KG1 (cell line): ENCODE measurements at regions not wholly inside any gene's neighbourhood (a gene's known extent, or its start where the extent isn't known, plus 50 kb on each side); places are given as distances from the start of the nearest gene placed in this dataset.

ENCODE experiments used
- DNase-seq: peaks from one replicate; lab custom pipeline; 2025; lab: John Stamatoyannopoulos, UW

DNA sequence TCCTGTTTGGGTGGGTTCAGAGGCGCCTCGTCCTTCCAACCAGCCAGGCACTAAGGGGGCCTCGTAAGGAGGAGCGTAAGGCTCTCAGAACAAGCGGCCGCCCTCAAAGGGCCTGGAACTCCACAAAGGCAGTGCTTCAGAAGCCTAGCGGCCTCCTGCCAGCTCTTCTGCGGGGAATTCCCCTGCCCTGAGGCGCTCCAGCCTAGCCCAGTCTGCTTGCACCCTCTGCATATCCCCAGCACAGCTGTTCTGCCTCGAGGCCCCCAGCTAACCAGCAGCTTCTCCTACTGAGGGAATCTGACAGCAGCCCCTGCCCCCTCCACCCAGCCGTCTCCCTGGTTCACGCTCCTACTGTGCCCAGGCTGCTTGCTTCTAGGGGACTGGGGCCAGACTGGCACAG lies 265.9 kb downstream of the TFCP2L1 start:
- DNase-seq, result no peak

- DNase-seq, result no peak
These were observed 265.2 kb downstream of the TFCP2L1 start for GRCh38 chr2:121019756-121020155.

- no peak for DNase-seq
These were observed 263.3 kb downstream of the TFCP2L1 start for GRCh38 chr2:121021685-121022084.

DNA sequence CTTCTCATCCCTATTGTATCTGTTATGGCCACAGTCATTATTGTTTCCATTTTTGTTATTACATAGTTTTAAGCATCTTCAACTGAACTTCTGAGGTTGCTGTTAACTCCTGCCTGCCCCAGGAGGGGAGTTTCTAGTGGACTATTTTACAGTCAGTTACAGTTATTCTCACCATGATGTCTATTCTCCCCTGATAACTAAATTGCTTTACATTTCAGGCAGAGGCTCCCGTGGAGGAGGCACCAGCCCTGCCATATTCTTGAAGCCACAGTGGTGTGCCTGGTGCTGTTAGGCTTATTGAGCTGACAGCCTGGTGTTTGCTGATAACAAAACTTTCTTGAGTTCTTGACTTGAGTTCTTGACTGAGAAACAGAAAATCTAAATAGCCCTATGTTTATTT lies 256.4 kb downstream of the TFCP2L1 start:
- no peak for DNase-seq

DNA sequence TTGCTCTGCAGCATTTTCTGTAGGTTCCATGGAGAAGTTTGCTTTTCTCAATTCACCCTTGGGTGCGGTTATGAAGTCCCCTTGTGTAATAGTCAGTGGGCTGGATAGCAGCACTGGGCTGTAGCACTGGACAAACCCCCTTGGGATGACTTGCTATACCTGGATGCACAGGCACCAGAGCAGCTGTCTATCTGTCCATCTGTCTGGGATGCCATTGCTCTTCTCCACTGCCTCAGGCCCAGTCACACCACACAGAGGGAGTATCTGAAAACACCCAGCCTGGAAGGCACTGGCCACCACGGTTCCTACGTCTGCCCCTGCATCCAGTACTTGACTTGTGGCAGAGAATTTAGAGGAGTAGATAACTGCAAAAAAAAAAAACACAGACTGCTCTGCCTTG lies 254.5 kb downstream of the TFCP2L1 start:
- DNase-seq, result no peak

GRCh38 chr2:121031568-121032340 lies 253.2 kb downstream of the TFCP2L1 start:
- no peak for DNase-seq

DNA sequence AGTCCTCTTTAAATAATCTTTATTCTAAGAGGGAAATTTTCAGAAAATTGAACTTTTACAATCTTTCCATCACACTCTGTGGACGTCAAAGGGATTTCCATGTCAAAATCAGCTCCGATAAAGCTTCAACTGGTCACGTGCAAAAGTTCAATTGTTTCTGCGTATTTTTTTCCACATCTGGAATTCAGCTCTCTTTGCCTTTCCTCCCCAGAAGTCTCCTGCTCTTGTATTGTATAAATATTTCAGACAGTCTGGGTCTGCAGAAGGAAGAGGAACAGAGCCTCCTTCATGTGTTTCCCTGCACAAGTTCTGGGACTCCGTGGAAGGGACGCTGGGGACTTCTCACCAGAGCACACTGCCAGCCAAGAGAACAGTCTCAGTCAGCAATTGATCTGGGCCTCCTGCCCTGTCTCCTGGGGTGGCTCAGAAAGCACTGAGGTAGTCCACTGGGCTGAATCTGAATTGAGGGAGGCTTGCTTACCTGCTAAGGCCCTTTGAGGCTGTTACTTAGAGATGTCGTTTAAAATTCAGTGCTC lies 251.5 kb downstream of the TFCP2L1 start:
- no peak for DNase-seq

- no peak for DNase-seq
These were observed 250.5 kb downstream of the TFCP2L1 start for GRCh38 chr2:121034551-121034950.

- DNase-seq, result no peak
These were observed 248.7 kb downstream of the TFCP2L1 start for GRCh38 chr2:121036226-121036692.

GRCh38 chr2:121037480-121037879 lies 247.5 kb downstream of the TFCP2L1 start:
- no peak for DNase-seq

GRCh38 chr2:121038031-121038430 lies 247.0 kb downstream of the TFCP2L1 start:
- DNase-seq, result no peak

DNA sequence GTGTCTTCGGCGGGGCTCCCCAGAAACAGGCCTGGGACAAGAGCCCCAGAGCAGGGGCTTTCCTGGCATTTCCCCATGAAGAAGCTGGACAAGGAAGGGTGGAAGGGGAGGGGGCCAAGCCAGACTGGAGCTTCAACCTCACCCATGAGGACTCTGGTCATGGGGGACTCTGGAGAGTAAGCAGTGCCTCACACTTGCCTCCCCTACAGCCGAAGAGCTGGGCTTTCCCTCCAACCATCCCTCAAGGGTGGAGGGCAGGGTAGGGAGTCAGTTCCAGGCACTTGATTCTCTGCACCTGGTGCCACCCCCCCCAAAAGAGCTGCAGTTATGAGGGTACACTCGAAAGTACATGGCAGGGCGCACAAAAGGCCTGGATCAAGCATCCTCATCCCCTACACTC lies 246.6 kb downstream of the TFCP2L1 start:
- no peak for DNase-seq

- no peak for DNase-seq
These were observed 245.9 kb downstream of the TFCP2L1 start for GRCh38 chr2:121038891-121039616.

DNA sequence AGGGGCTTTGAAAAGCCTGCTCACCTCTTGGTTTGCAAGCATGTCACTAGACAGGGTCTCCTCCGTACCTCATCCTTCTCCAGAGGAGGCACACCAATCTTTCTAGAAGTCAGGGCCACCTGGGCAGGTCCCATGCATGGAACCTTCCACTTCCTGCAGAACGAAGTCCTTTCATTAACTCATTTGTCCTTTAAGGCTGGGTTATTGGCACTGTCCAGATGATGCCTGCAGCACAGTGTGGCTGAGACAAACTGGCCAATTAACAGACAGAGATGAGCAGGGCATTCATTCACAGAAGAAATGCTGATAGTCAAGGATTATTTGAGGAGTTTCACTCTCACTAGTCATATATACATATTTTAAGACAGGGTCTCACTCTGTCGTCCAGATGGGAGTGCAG lies 245.3 kb downstream of the TFCP2L1 start:
- no peak for DNase-seq

GRCh38 chr2:121041516-121041915 lies 243.5 kb downstream of the TFCP2L1 start:
- DNase-seq, result no peak

DNA sequence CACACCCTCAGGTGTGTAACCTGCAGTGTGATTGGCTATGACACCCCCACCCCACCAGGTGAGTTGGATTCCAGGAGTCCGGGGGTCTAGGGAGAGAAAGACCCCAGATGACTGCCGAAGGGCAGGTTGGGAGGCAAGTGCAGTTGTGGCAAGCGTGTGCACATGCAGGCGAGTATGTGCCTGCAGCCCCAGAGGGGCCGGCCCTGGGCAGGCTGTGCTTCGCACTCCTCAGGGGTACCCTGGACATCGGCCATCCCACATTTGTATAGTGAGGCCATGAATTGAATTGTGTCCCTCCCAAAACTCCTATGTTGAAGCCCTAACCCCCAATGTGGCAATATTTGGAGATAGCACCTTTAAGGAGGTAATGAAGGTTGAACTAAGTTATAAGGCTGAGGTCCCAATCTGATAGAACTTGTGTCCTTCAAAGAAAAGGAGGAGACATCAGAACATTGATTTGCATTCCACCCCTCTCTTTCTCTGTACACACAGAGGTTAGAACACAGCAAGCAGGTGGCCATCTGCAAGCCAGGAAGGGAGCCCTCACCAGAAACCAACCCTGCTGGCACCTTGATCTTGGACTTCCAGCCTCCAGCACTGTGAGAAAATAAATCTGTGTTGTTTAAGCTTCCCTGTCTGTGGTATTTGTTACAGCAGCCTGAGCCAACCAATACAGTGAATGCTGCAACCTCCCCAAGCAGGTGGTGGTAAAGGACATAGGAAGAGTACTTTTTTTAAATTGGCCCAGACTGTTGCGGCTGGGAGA lies 241.8 kb downstream of the TFCP2L1 start:
- DNase-seq, result no peak

DNA sequence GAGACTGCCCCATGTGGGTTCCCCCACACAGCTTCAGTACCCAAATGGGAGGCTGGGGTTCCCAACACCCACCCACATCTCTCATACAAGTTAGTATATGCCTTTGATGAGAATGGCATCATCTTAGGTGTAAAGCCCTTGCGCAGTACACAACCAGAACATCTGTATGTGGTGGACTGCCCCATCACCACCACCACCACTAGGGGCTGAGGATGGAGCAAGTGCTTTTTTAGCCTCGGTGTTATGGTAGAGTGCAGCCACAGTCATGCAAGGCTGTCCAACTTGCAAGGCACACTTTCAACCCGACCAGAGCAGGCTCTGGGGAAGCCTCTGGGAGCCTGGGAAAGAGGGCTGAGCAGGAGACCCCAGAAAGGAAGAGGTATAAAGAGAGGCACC lies 241.2 kb downstream of the TFCP2L1 start:
- no peak for DNase-seq

DNA sequence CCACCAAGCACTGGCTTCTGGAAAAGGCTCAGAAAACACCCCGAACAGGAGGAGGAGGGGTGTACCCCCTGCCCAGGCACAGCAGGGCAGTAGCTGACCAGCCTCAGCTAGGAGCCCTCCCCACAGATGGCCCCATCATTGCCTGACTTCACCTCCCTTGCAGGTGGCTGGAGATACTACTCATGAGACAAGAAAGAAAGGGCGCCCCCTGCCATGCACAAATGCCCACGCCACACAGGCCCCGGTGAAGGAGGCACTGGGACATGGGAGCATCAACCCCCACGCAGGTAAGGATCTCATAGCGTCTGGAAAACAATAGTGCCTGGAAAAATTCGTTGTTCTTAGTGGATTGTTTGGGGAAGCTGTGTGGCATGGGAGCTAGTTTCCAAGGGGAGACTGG lies 240.6 kb downstream of the TFCP2L1 start:
- DNase-seq, result no peak

DNA sequence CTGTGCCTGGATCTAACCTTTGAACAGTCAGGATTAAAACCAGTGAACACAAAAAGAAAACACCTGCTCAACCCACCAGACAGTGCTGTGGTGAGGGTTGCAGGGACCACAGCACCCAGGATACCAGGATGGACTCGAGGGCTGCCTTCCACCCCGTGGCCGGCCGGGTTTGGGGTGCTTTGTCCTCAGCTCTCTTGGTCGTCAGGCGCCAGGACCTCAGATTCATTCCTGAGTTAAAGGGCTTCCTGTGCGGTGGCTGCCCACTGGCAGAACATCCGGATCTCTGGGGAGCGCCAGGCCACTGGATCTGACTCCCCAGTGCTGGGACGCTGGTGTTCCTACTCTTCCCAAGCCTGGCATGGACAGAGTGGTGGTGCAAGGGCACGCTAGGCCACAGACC lies 239.8 kb downstream of the TFCP2L1 start:
- DNase-seq, result no peak

DNA sequence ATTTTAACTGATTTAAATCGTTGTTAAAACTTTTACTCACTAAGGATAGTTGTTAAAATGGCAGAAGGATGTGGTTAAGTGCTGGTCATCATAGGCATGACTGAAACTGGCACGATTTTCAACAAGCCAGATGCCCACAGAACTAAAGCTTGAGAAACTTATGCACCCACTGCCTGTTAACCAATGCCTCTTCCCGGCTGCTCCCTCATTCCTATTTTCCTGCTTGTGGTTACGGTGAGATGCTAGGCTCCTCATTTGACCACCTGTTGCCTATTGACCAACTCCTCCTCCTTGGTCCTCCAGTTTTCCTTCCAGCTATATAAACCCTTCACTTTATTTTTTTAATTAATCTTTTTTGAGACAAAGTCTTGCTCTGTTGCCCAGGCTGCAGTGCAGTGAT lies 238.7 kb downstream of the TFCP2L1 start:
- no peak for DNase-seq

GRCh38 chr2:121047383-121047782 lies 237.6 kb downstream of the TFCP2L1 start:
- no peak for DNase-seq

DNA sequence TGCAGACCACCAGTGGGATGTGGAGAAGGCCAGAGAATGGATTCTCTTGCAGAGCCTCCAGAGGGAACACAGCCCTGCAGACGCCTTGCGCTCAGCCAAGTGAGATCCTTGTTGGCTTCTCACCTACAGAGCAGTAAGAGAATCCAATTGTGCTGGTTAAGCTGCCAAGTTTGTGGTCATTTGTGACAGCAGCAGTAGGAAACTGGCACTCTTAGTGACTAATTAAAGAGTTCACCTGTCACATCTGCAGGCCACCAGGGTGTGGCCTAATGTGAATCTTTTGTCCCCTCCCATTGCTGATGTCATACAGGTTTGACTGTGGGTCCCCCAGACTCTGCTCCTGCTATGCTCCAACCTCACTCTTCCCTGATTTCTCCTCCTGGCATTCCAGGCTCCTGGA lies 235.9 kb downstream of the TFCP2L1 start:
- no peak for DNase-seq
